ENCODE measurements at regions not wholly inside any gene's neighbourhood (a gene's known extent, or its start where the extent isn't known, plus 50 kb on each side); places are given as distances from the start of the nearest gene placed in this dataset.

DNA sequence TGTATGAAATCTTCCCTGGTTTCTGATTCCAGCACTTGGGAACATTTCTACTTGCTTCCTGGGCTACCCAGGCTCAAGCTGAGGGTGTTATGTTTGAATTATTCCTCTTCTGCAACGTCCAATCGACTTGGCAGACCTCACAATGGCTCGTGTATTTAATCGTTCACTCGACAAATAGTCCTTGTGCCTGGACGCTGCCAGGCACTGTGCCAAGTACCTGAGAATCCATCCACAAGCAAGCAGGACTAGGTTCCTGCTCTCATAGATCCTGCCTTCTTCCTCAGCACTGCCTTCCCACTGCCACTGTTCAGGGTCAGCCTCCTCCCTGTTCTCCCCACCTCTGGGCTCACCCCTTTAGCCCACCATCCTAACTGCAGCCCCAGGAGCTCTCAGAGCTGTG lies 113.3 kb downstream of the EFNB1 start:
- in situ Hi-C loops (cut with MboI; ENCODE audit: low sequenced_read_pairs), result no loop called here

More for the DNA sequence above, 113.3 kb downstream of the EFNB1 start:
- BruUV-seq (replicated peaks), result no TSS peak
- Histone ChIP-seq H3K27ac (ENCODE audit: insufficient read depth, low read length) (no peak overlapping the region), H3K9ac (ENCODE audit: low read depth, low read length) (no peak overlapping the region), H2BK20ac (ENCODE audit: low read depth, low read length) (no peak overlapping the region), H2BK5ac (ENCODE audit: low read depth, low read length, poor library complexity, severe bottlenecking) (no peak overlapping the region), H3K9me3 (ENCODE audit: control insufficient read depth, insufficient read depth, low read length) (no peaks in the 10 kb centered on the region), H3K27me3 (ENCODE audit: control insufficient read depth, insufficient read depth, low read length) (no peaks in the 10 kb centered on the region; the same call in 1 of the 2 replicates), H3K4me2 (ENCODE audit: low read depth, low read length) (no peak overlapping the region), H3K79me1 (ENCODE audit: low read depth in 1 of 2, low read length in 2 of 2) (no peaks in the 10 kb centered on the region), H2AFZ (replicated peaks; ENCODE audit: low read length, poor library complexity) (no peak overlapping the region), H3K56ac (ENCODE audit: extremely low read depth, insufficient read depth, low read length) (no peak overlapping the region), H3K4ac (ENCODE audit: low read depth, low read length) (no peak overlapping the region), H4K5ac (ENCODE audit: low read depth, low read length) (no peak overlapping the region), H2BK15ac (ENCODE audit: low read depth, low read length) (no peak overlapping the region), H4K8ac (ENCODE audit: low read depth in 2 of 2, low read length in 2 of 2) (no peak overlapping the region), H3K18ac (ENCODE audit: low read depth, low read length) (no peak overlapping the region), H3K23ac (ENCODE audit: low read depth, low read length) (no peak overlapping the region), H4K91ac (ENCODE audit: insufficient read depth, low read depth, low read length) (no peak overlapping the region), H2BK120ac (ENCODE audit: low read depth, low read length) (no peak overlapping the region), H3K14ac (replicated peaks; ENCODE audit: low read depth, low read length) (no peak overlapping the region), H3K4me3 (ENCODE audit: insufficient read depth, low read depth, low read length) (no peak overlapping the region), H2AK9ac (replicated peaks; ENCODE audit: low read depth, low read length, poor library complexity) (no peak overlapping the region), H2AK5ac (ENCODE audit: low read depth, low read length) (no peak overlapping the region), H3K36me3 (ENCODE audit: control insufficient read depth, insufficient read depth, low read length) (no peaks in the 10 kb centered on the region), H3K4me1 (ENCODE audit: control insufficient read depth, insufficient read depth, low read length) (peaks cover 3% of the 10 kb centered on the region; the same call in 1 of the 2 replicates), H4K20me1 (ENCODE audit: insufficient read depth, low read length) (no peaks in the 10 kb centered on the region), H3K9me1 (ENCODE audit: insufficient read depth, low read length) (peaks cover 7% of the 10 kb centered on the region; the same call in 1 of the 2 replicates)
- TF ChIP-seq MXI1 (IDR thresholded peaks at IDR 0.05; ENCODE audit: borderline replicate concordance, low read depth, low read length) (no peak), POLR2A (IDR thresholded peaks at IDR 0.05; ENCODE audit: low read depth, low read length) (no peak)
- 42% methylated on average over 6 of the region's 6 CpGs; no CpG with 5 or more reads in 1 of the 2 experiments for WGBS, 2 experiments (ENCODE audit: extremely low coverage in 2 of 2, insufficient read length in 1 of 2)
- POLR2A ChIA-PET (ENCODE audit: unreplicated experiment), result no interaction called here
- DNase-seq, result no peak
- CTCF ChIA-PET, result no interaction called here
- intact Hi-C loops (cut with micrococcal nuclease) (no loop called here), dilution Hi-C loops (cut with HindIII; ENCODE audit: low sequenced_read_pairs, unreplicated experiment) (no loop called here)
- no peak for ATAC-seq (ENCODE audit: low read depth)

Data from IMR-90 (cell line).